MCF 10A (cell line): ENCODE measurements at regions not wholly inside any gene's neighbourhood (a gene's known extent, or its start where the extent isn't known, plus 50 kb on each side); places are given as distances from the start of the nearest gene placed in this dataset.

Source experiments
- BruUV-seq: library from RNA; stranded (reverse); fragments of 400-500 nt; replicated peaks from 2 replicates; lab custom pipeline; 2021; lab: Mats Ljungman, UMichigan
- CTCF ChIA-PET: fragments of 300-600 bp; sonication (Branson Sonifier 250); formaldehyde crosslinking; extraction: SDS; loops from one replicate; lab custom pipeline; 2021; ENCODE audit warnings: antibody characterized with exemption, inconsistent platforms; lab: Yijun Ruan, JAX
- POLR2A ChIA-PET: fragments of 300-600, 350-650 bp; sonication (Branson Sonifier 250); formaldehyde crosslinking; extraction: SDS; loops from one replicate; lab custom pipeline; 2020; ENCODE audit warnings: antibody characterized with exemption, inconsistent platforms; lab: Yijun Ruan, JAX
- DNase-seq: peaks from one replicate; pipeline ENCODE4 v3.0.0-alpha.2; 2018; ENCODE audit not compliant: unreplicated experiment
- H3K27ac Mint-ChIP-seq: one replicate; pipeline ENCODE4 v1.8.0; 2022; ENCODE audit warnings: mild to moderate bottlenecking, low read depth, mixed read lengths; ENCODE audit not compliant: unreplicated experiment
- H3K27me3 Mint-ChIP-seq: one replicate; pipeline ENCODE4 v1.8.0; 2022; ENCODE audit warnings: mixed read lengths; ENCODE audit not compliant: insufficient read depth, unreplicated experiment
- H3K36me3 Mint-ChIP-seq: one replicate; pipeline ENCODE4 v1.8.0; 2022; ENCODE audit warnings: mild to moderate bottlenecking, moderate library complexity, mixed read lengths; ENCODE audit not compliant: insufficient read depth, unreplicated experiment
- H3K4me1 Mint-ChIP-seq: one replicate; pipeline ENCODE4 v1.8.0; 2022; ENCODE audit warnings: mixed read lengths; ENCODE audit not compliant: insufficient read depth, unreplicated experiment
- H3K4me3 Mint-ChIP-seq: one replicate; pipeline ENCODE4 v1.8.0; 2022; ENCODE audit warnings: mild to moderate bottlenecking, moderate library complexity, mixed read lengths; ENCODE audit not compliant: unreplicated experiment
- H3K9me3 Mint-ChIP-seq: one replicate; pipeline ENCODE4 v1.8.0; 2022; ENCODE audit warnings: mixed read lengths; ENCODE audit not compliant: unreplicated experiment
- intact Hi-C: fragments of 100-400 bp; cut with micrococcal nuclease; formaldehyde crosslinking; loops from 2 replicates; pipeline ENCODE4 v1.14.1; 2022
- TF ChIP-seq, protein P1 (sequence below): fragments of 200-600 bp; IDR thresholded peaks from one replicate; pipeline ENCODE4 v1.8.0; 2022; ENCODE audit warnings: antibody characterized with exemption, mild to moderate bottlenecking; ENCODE audit not compliant: unreplicated experiment

DNA sequence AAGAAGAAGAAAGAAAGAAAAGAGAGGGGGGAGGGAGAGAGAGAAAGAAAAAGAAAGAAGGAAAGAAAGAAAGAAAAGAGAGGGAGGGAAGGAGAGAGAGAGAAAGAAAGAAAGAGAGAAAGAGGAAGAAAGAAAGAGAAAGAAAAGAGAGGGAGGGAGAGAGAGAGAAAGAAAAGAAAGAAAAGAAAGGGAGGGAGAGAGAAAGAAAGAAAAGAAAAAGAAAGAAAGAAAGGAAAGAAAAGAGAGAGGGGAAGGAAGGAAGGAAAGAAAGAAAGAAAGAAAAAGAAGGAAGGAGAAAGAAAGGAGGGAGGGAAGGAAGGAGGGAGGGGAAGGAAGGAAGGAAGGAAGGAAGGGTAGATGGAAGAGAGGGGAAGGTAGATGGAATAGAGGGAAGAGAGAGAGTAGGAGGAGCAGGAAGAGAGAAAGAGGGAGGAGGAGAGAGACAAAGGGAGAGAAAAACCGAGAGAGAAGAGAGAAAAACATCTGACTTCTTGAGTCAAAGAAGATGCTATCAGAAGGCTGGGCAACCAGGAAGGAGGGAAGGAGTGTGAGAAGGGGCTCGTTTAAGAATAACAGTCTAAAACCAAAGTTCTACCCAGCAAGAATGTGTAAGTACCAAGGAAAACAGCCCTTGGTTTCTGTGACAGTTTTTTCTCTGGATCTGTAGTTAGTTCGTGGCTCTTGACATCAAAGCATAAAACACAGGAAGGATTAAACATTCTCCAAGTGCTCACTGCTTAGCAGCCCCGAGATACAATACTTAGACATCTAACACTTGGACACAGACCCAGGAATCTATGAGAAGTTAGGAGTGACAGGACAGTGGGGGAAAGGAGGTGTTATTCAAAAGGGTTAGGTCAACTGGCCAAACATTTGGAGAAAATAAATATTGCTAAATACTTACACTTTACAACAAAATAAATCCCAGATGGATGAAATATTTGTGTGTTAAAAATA is 131.9 kb upstream of the STMND1 start:
- ChIA-PET POLR2A (no interaction called here), CTCF (no interaction called here)
- H3K36me3 Mint-ChIP-seq, result peaks cover 4% of the 10 kb centered on the region
- H3K4me3 Mint-ChIP-seq, result no peak overlapping the region
- intact Hi-C loops, result loop anchor here (5.0 to 10.0 kb wide), 2 partner anchors 115 to 458 kb away; no protein-coding TSS in a partner anchor
- no TSS peak for BruUV-seq
- peaks cover 58% of the 10 kb centered on the region for H3K27me3 Mint-ChIP-seq
- H3K4me1 Mint-ChIP-seq, result peaks cover 2% of the 10 kb centered on the region
- no peaks in the 10 kb centered on the region for H3K9me3 Mint-ChIP-seq
- TF ChIP-seq, protein P1, sequence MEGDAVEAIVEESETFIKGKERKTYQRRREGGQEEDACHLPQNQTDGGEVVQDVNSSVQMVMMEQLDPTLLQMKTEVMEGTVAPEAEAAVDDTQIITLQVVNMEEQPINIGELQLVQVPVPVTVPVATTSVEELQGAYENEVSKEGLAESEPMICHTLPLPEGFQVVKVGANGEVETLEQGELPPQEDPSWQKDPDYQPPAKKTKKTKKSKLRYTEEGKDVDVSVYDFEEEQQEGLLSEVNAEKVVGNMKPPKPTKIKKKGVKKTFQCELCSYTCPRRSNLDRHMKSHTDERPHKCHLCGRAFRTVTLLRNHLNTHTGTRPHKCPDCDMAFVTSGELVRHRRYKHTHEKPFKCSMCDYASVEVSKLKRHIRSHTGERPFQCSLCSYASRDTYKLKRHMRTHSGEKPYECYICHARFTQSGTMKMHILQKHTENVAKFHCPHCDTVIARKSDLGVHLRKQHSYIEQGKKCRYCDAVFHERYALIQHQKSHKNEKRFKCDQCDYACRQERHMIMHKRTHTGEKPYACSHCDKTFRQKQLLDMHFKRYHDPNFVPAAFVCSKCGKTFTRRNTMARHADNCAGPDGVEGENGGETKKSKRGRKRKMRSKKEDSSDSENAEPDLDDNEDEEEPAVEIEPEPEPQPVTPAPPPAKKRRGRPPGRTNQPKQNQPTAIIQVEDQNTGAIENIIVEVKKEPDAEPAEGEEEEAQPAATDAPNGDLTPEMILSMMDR, result no peak
- no peak for DNase-seq
- H3K27ac Mint-ChIP-seq, result no peak overlapping the region

DNA sequence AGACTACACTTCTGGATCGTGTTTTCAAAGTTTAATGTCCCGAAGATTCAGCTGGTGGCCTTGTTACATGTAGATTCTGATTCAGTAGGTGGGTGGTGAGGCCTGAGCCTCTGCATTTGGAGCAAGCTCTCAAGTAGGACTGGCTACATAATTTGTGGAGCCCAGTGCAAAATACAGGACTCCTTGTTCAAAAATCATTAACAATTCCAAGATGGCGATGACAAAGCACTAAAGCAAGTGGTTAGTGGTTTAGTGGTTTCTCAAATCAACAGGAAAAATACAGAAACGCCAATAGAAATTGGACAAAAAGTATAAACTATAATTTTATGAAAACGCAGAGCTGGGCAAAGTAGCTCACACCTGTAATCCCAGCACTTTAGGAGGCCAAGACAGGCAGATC is 133.7 kb upstream of the STMND1 start:
- H3K36me3 Mint-ChIP-seq, result peaks cover 2% of the 10 kb centered on the region
- H3K9me3 Mint-ChIP-seq, result no peaks in the 10 kb centered on the region
- intact Hi-C loops, result loop anchor here (5.0 to 10.0 kb wide), 2 partner anchors 117 to 456 kb away; no protein-coding TSS in a partner anchor
- peaks cover 39% of the 10 kb centered on the region for H3K27me3 Mint-ChIP-seq
- ChIA-PET CTCF (interaction anchor here (0.8 to 5.8 kb wide), 4 partner anchors 10 to 457 kb away, joined by 3 to 45 read pairs (median 6); no protein-coding TSS in a partner anchor), POLR2A (interaction anchor here (0.7 kb wide), 1 partner anchor 20 kb away, joined by 3 read pairs; no protein-coding TSS in a partner anchor)
- no TSS peak for BruUV-seq
- no peak for DNase-seq
- no peak overlapping the region for H3K27ac Mint-ChIP-seq
- H3K4me3 Mint-ChIP-seq, result no peak overlapping the region
- peaks cover 5% of the 10 kb centered on the region for H3K4me1 Mint-ChIP-seq
- TF ChIP-seq, protein P1, result no peak

DNA sequence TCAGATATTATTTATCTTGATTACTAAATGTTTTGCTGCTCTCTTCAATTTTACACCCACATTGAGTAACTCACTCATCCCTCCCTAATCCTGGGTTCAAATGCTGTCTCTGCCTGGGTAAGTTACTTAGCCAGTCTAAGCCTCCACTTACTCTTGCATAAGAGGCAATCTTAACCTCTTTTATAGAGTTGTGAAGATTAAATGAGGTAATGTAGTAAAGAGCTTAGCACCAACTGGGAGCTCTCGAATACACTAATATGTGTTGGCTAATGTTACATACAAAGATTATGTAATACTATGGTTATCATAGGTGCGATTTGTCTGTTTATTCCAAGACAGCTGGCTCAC is 134.4 kb upstream of the STMND1 start:
- ChIA-PET POLR2A (no interaction called here), CTCF (interaction anchor here (0.6 to 5.8 kb wide), 6 partner anchors 10 to 632 kb away, joined by 3 to 45 read pairs (median 3); no protein-coding TSS in a partner anchor)
- H3K4me3 Mint-ChIP-seq, result no peak overlapping the region
- no peaks in the 10 kb centered on the region for H3K36me3 Mint-ChIP-seq
- peaks cover 5% of the 10 kb centered on the region for H3K4me1 Mint-ChIP-seq
- no TSS peak for BruUV-seq
- TF ChIP-seq, protein P1, result no peak
- peaks cover 32% of the 10 kb centered on the region for H3K27me3 Mint-ChIP-seq
- no peak overlapping the region for H3K27ac Mint-ChIP-seq
- intact Hi-C loops, result loop anchor here (5.0 to 10.0 kb wide), 2 partner anchors 117 to 455 kb away; no protein-coding TSS in a partner anchor
- no peak for DNase-seq
- no peaks in the 10 kb centered on the region for H3K9me3 Mint-ChIP-seq
